Stimulated activated naive CD8-positive, alpha-beta T cell treated with anti-CD3 and anti-CD28 coated beads, Interleukin-15, Interleukin-2, amounts not matched to agents 100 ng/mL and 50 ng/mL, for 24 hours (primary cell): ENCODE measurements at regions not wholly inside any gene's neighbourhood (a gene's known extent, or its start where the extent isn't known, plus 50 kb on each side); places are given as distances from the start of the nearest gene placed in this dataset.

ENCODE experiments used
- H3K27ac Mint-ChIP-seq: one replicate; pipeline ENCODE4 v1.8.0; 2021; ENCODE audit warnings: mild to moderate bottlenecking, mixed read lengths
- H3K27me3 Mint-ChIP-seq: one replicate; pipeline ENCODE4 v1.8.0; 2021; ENCODE audit warnings: mixed read lengths
- H3K36me3 Mint-ChIP-seq: one replicate; pipeline ENCODE4 v1.8.0; 2021; ENCODE audit warnings: low read depth, mixed read lengths
- H3K4me1 Mint-ChIP-seq: one replicate; pipeline ENCODE4 v1.8.0; 2021; ENCODE audit warnings: low read depth, mixed read lengths
- H3K4me3 Mint-ChIP-seq: one replicate; pipeline ENCODE4 v1.8.0; 2021; ENCODE audit warnings: mild to moderate bottlenecking, mixed read lengths
- H3K9me3 Mint-ChIP-seq: one replicate; pipeline ENCODE4 v1.8.0; 2021; ENCODE audit warnings: mixed read lengths

GRCh38 chr7:13835442-13835841 lies 154.0 kb downstream of the ETV1 start:
- Mint-ChIP-seq H3K27ac (no peak overlapping the region), H3K36me3 (no peaks in the 10 kb centered on the region), H3K4me3 (no peak overlapping the region), H3K27me3 (no peaks in the 10 kb centered on the region), H3K4me1 (peaks cover under 1% of the 10 kb centered on the region), H3K9me3 (no peaks in the 10 kb centered on the region)

- Mint-ChIP-seq H3K27me3 (no peaks in the 10 kb centered on the region), H3K4me3 (no peak overlapping the region), H3K27ac (no peak overlapping the region), H3K36me3 (no peaks in the 10 kb centered on the region), H3K4me1 (no peaks in the 10 kb centered on the region), H3K9me3 (no peaks in the 10 kb centered on the region)
These were observed 150.4 kb downstream of the ETV1 start for GRCh38 chr7:13839063-13839462.
